ENCODE measurements at regions not wholly inside any gene's neighbourhood (a gene's known extent, or its start where the extent isn't known, plus 50 kb on each side); places are given as distances from the start of the nearest gene placed in this dataset.
"Not testable (repeated sequence)": the region's sequence is repeated elsewhere in the genome, so short reads cannot be mapped to it uniquely, and the experiment has no call there.

GRCh38 chr18:30601541-30601940, 441.0 kb downstream of the DSC3 start:
- Mint-ChIP-seq H3K36me3 (ENCODE audit: low read depth) (no peaks in the 10 kb centered on the region), H3K4me3 (no peak overlapping the region), H3K9me3 (peaks cover 7% of the 10 kb centered on the region), H3K27ac (no peak overlapping the region), H3K27me3 (no peaks in the 10 kb centered on the region), H3K4me1 (no peaks in the 10 kb centered on the region)
- no peak for ATAC-seq (replicated peaks)

GRCh38 chr18:30597202-30597601, 445.3 kb downstream of the DSC3 start:
- Mint-ChIP-seq H3K4me3 (no peak overlapping the region), H3K27me3 (no peaks in the 10 kb centered on the region), H3K4me1 (no peaks in the 10 kb centered on the region), H3K9me3 (peaks cover 12% of the 10 kb centered on the region), H3K27ac (no peak overlapping the region), H3K36me3 (ENCODE audit: low read depth) (no peaks in the 10 kb centered on the region)
- ATAC-seq (replicated peaks): no peak

GRCh38 chr18:30596635-30597034, 445.9 kb downstream of the DSC3 start:
- peaks cover 12% of the 10 kb centered on the region for H3K9me3 Mint-ChIP-seq
- H3K27me3 Mint-ChIP-seq: no peaks in the 10 kb centered on the region
- H3K4me3 Mint-ChIP-seq: no peak overlapping the region
- no peaks in the 10 kb centered on the region for H3K36me3 Mint-ChIP-seq (ENCODE audit: low read depth)
- H3K27ac Mint-ChIP-seq: no peak overlapping the region
- no peak for ATAC-seq (replicated peaks)
- H3K4me1 Mint-ChIP-seq: no peaks in the 10 kb centered on the region

DNA sequence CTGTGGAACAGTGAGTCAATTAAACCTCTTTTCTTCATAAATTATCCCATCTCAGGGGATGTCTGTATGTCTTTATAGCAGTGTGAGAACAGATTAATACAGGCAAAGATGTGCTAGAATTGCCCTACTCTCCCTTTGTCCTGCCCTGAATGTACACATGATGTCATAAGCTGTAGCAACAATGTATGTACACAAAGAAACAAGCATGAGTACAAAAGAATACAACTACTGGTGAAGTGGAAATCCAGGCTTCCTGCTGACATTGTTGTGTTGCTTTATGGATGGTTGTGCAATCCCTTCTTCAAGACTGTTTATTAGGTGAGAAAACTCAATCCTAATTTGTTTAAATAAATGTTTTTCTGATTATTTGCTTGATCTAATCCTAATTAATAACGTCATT, 446.6 kb downstream of the DSC3 start:
- Mint-ChIP-seq H3K27me3 (no peaks in the 10 kb centered on the region), H3K36me3 (ENCODE audit: low read depth) (no peaks in the 10 kb centered on the region), H3K4me1 (no peaks in the 10 kb centered on the region), H3K27ac (no peak overlapping the region), H3K4me3 (no peak overlapping the region), H3K9me3 (peaks cover 12% of the 10 kb centered on the region)
- ATAC-seq (replicated peaks): no peak

DNA sequence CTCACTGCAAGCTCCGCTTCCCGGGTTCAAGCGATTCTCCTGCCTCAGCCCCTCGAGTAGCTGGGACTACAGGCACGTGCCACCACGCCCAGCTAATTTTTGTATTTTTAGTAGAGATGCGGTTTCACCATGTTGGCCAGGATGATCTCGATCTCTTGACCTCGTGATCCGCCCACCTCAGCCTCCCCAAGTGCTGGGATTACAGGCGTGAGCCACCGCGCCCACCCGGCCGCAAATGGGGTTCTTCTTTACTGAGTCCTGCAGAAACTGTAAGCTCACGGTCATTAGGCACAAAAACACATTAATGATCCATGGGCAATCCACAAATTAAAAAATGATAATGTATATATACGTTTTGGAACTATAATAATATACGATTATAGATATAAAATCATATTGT, 447.6 kb downstream of the DSC3 start:
- not testable (repeated sequence) for H3K27me3 Mint-ChIP-seq; H3K27ac Mint-ChIP-seq; H3K4me1 Mint-ChIP-seq; H3K36me3 Mint-ChIP-seq (ENCODE audit: low read depth); ATAC-seq (replicated peaks); H3K4me3 Mint-ChIP-seq
- H3K9me3 Mint-ChIP-seq: peaks cover 12% of the 10 kb centered on the region

- Mint-ChIP-seq H3K4me3 (no peak overlapping the region), H3K9me3 (peaks cover 22% of the 10 kb centered on the region), H3K27me3 (no peaks in the 10 kb centered on the region), H3K36me3 (ENCODE audit: low read depth) (no peaks in the 10 kb centered on the region), H3K4me1 (no peaks in the 10 kb centered on the region), H3K27ac (no peak overlapping the region)
- ATAC-seq (replicated peaks): no peak
Observed at GRCh38 chr18:30591462-30591861, 451.1 kb downstream of the DSC3 start.

- peaks cover 28% of the 10 kb centered on the region for H3K9me3 Mint-ChIP-seq
- no peak for ATAC-seq (replicated peaks)
- H3K27me3 Mint-ChIP-seq: no peaks in the 10 kb centered on the region
- H3K4me3 Mint-ChIP-seq: no peak overlapping the region
- no peak overlapping the region for H3K27ac Mint-ChIP-seq
- no peaks in the 10 kb centered on the region for H3K4me1 Mint-ChIP-seq
- H3K36me3 Mint-ChIP-seq (ENCODE audit: low read depth): no peaks in the 10 kb centered on the region
Observed at GRCh38 chr18:30588673-30589164, 453.8 kb downstream of the DSC3 start.

- H3K27me3 Mint-ChIP-seq: no peaks in the 10 kb centered on the region
- no peak overlapping the region for H3K4me3 Mint-ChIP-seq
- no peaks in the 10 kb centered on the region for H3K4me1 Mint-ChIP-seq
- no peak overlapping the region for H3K27ac Mint-ChIP-seq
- no peak for ATAC-seq (replicated peaks)
- no peaks in the 10 kb centered on the region for H3K36me3 Mint-ChIP-seq (ENCODE audit: low read depth)
- peaks cover 29% of the 10 kb centered on the region for H3K9me3 Mint-ChIP-seq
Observed at GRCh38 chr18:30583768-30584167, 458.8 kb downstream of the DSC3 start.

- Mint-ChIP-seq H3K27me3 (no peaks in the 10 kb centered on the region), H3K4me3 (no peak overlapping the region), H3K4me1 (no peaks in the 10 kb centered on the region), H3K9me3 (peaks cover 27% of the 10 kb centered on the region), H3K27ac (no peak overlapping the region), H3K36me3 (ENCODE audit: low read depth) (no peaks in the 10 kb centered on the region)
- no peak for ATAC-seq (replicated peaks)
Observed at GRCh38 chr18:30582078-30582477, 460.5 kb downstream of the DSC3 start.

GRCh38 chr18:30578707-30579106, 463.8 kb downstream of the DSC3 start:
- no peaks in the 10 kb centered on the region for H3K36me3 Mint-ChIP-seq (ENCODE audit: low read depth)
- ATAC-seq (replicated peaks): no peak
- no peak overlapping the region for H3K27ac Mint-ChIP-seq
- H3K4me1 Mint-ChIP-seq: no peaks in the 10 kb centered on the region
- H3K9me3 Mint-ChIP-seq: peaks cover 17% of the 10 kb centered on the region
- H3K4me3 Mint-ChIP-seq: no peak overlapping the region
- H3K27me3 Mint-ChIP-seq: no peaks in the 10 kb centered on the region

- Mint-ChIP-seq H3K27ac (no peak overlapping the region), H3K4me3 (no peak overlapping the region), H3K36me3 (ENCODE audit: low read depth) (no peaks in the 10 kb centered on the region), H3K4me1 (no peaks in the 10 kb centered on the region), H3K27me3 (no peaks in the 10 kb centered on the region), H3K9me3 (peaks cover 19% of the 10 kb centered on the region)
- ATAC-seq (replicated peaks): no peak
Observed at GRCh38 chr18:30572214-30572613, 470.3 kb downstream of the DSC3 start.

DNA sequence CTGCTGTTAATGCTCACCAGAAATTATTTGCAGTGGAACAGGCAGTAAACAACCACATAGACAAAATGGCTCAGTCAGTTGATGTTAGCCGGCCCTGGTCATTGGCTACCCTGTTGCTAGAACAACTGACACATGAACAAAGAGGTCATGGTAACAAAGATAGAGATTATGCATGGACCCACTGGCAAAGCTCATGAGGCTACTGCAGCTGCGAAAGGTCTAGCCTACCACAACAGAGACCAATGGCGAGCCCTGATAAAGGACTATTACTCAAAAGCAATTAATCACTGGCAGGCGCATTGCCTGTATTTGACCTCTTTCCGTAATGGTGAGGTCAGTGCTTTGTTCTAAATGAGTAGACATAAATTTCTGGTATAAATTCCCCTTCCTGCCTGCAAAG, 474.2 kb downstream of the DSC3 start:
- Mint-ChIP-seq H3K9me3 (peaks cover 19% of the 10 kb centered on the region), H3K4me3 (no peak overlapping the region), H3K36me3 (ENCODE audit: low read depth) (no peaks in the 10 kb centered on the region), H3K27ac (no peak overlapping the region), H3K27me3 (no peaks in the 10 kb centered on the region), H3K4me1 (no peaks in the 10 kb centered on the region)
- no peak for ATAC-seq (replicated peaks)

DNA sequence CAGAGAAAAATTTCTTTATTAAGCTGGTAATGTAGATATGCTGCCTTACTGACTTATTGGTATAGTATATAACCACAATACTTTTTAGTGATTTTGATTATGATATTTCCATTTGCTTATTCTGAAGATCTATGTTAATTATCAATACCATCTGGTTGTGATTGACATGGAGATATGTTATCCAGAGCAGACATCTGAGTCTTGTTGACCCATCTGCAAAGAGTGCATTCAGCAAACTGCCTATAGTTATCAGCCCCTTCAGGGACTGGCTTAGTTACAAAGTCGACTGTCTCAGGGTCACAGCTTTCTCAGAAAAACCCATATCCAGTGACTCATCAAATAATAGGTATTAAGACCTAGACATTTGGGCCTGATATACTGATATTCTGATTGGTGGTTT, 475.7 kb downstream of the DSC3 start:
- H3K4me3 Mint-ChIP-seq: no peak overlapping the region
- peaks cover 19% of the 10 kb centered on the region for H3K9me3 Mint-ChIP-seq
- H3K36me3 Mint-ChIP-seq (ENCODE audit: low read depth): no peaks in the 10 kb centered on the region
- no peaks in the 10 kb centered on the region for H3K27me3 Mint-ChIP-seq
- ATAC-seq (replicated peaks): no peak
- H3K27ac Mint-ChIP-seq: no peak overlapping the region
- no peaks in the 10 kb centered on the region for H3K4me1 Mint-ChIP-seq

DNA sequence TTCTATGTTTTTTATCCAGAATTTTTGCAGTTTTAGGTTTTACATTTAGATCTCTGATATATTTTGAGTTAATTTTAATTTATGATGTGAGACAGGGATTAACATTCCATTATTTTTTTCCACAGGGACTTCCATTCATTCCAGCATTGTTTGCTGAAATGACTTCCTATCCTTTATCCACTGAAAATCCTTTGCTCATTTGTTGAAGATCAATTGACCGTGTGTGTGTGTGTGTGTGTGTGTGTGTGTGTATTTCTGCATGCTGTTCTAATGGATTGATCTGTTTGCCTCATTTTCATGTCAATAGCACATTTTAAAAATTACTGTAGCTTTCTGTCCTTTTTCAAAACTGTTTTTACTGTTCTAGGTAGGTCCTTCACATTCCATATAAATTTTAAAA, 480.3 kb downstream of the DSC3 start:
- Mint-ChIP-seq H3K4me3 (no peak overlapping the region), H3K4me1 (no peaks in the 10 kb centered on the region), H3K36me3 (ENCODE audit: low read depth) (no peaks in the 10 kb centered on the region), H3K9me3 (peaks cover 5% of the 10 kb centered on the region), H3K27ac (no peak overlapping the region), H3K27me3 (no peaks in the 10 kb centered on the region)
- ATAC-seq (replicated peaks): no peak

DNA sequence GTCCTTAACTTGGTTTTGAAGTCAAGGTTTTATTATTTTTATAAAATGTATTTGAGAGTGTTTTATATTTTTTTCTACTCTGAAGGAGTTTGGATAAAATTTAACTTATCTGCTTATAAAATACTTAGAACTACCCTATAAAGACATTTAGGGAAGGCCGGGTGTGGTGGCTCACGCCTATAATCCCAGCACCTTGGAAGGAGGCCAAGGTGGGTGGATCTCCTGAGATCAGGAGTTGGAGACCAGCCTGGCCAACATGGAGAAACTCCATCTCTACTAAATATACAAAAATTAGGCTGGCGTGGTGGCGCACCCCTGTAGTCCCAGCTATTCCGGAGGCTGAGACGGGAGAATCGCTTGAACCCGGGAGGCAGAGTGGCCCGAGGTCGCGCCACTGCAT, 486.4 kb downstream of the DSC3 start:
- no peak overlapping the region for H3K27ac Mint-ChIP-seq
- H3K27me3 Mint-ChIP-seq: no peaks in the 10 kb centered on the region
- no peak overlapping the region for H3K4me3 Mint-ChIP-seq
- H3K36me3 Mint-ChIP-seq (ENCODE audit: low read depth): no peaks in the 10 kb centered on the region
- no peaks in the 10 kb centered on the region for H3K4me1 Mint-ChIP-seq
- ATAC-seq (replicated peaks): no peak
- peaks cover 16% of the 10 kb centered on the region for H3K9me3 Mint-ChIP-seq

- Mint-ChIP-seq H3K4me3 (no peak overlapping the region), H3K4me1 (no peaks in the 10 kb centered on the region), H3K36me3 (ENCODE audit: low read depth) (no peaks in the 10 kb centered on the region), H3K27me3 (no peaks in the 10 kb centered on the region), H3K27ac (no peak overlapping the region), H3K9me3 (peaks cover 17% of the 10 kb centered on the region)
- no peak for ATAC-seq (replicated peaks)
Observed at GRCh38 chr18:30545393-30545792, 497.1 kb downstream of the DSC3 start.

Data from activated T-helper 17 cell treated with anti-CD3 and anti-CD28 coated beads, Interleukin-2, amount 50 U/mL, for 72 hours (primary cell).